HUES6 (cell line): ENCODE measurements at regions not wholly inside any gene's neighbourhood (a gene's known extent, or its start where the extent isn't known, plus 50 kb on each side); places are given as distances from the start of the nearest gene placed in this dataset.

ENCODE experiments used
- H3K27ac ChIP-seq: 2 replicates; pipeline ENCODE4 v1.7.0; 2013; ENCODE audit warnings: low read depth, mild to moderate bottlenecking, low read length, inconsistent platforms
- H3K27me3 ChIP-seq: 2 replicates; pipeline ENCODE4 v1.6.1; 2013; ENCODE audit warnings: low read length; ENCODE audit not compliant: control insufficient read depth, insufficient read depth
- H3K36me3 ChIP-seq: 2 replicates; pipeline ENCODE4 v1.6.1; 2013; ENCODE audit warnings: low read length; ENCODE audit not compliant: control insufficient read depth, insufficient read depth
- H3K4me1 ChIP-seq: 2 replicates; pipeline ENCODE4 v1.6.1; 2013; ENCODE audit warnings: low read length; ENCODE audit not compliant: control insufficient read depth, insufficient read depth
- H3K4me3 ChIP-seq: 2 replicates; pipeline ENCODE4 v1.5.1; 2013; ENCODE audit warnings: low read depth, low read length
- H3K9ac ChIP-seq: one replicate; pipeline ENCODE4 v1.6.1; 2013; ENCODE audit warnings: mild to moderate bottlenecking, low read length
- H3K9me3 ChIP-seq: 2 replicates; pipeline ENCODE4 v1.6.1; 2013; ENCODE audit warnings: low read depth, low read length; ENCODE audit not compliant: control insufficient read depth, insufficient read depth

DNA sequence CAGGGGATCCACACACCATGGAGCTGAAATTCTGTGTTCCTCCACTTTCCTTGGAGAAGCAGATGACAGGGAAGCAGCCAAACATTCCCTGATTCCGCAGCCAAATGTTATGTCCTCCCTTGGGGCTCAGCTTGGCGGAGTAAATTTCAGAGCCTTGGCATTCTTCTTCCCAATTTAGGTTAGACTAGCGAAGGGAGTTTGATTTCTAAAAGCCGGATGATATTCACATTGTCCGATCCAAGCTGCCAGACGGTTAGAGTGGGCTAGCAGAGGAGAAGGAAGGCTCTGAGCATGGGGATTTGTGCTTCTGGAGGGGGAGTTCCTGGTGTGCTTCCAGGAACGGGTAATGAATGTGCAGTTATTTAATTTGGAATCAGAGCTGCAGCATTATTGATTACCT, 380.4 kb upstream of the EEF2KMT start:
- Histone ChIP-seq H3K9me3 (no peaks in the 10 kb centered on the region), H3K9ac (no peak overlapping the region), H3K4me3 (no peak overlapping the region)

GRCh38 chr16:5477251-5477650, 379.7 kb upstream of the EEF2KMT start:
- no peak overlapping the region for H3K27ac ChIP-seq
- no peak overlapping the region for H3K9ac ChIP-seq
- no peaks in the 10 kb centered on the region for H3K27me3 ChIP-seq
- H3K4me3 ChIP-seq = no peak overlapping the region
- peaks cover 18% of the 10 kb centered on the region for H3K4me1 ChIP-seq
- no peaks in the 10 kb centered on the region for H3K36me3 ChIP-seq
- H3K9me3 ChIP-seq = no peaks in the 10 kb centered on the region

More for the DNA sequence above, 380.4 kb upstream of the EEF2KMT start:
- H3K27me3 ChIP-seq = no peaks in the 10 kb centered on the region
- no peaks in the 10 kb centered on the region for H3K36me3 ChIP-seq
- peaks cover 18% of the 10 kb centered on the region for H3K4me1 ChIP-seq
- H3K27ac ChIP-seq = no peak overlapping the region

DNA sequence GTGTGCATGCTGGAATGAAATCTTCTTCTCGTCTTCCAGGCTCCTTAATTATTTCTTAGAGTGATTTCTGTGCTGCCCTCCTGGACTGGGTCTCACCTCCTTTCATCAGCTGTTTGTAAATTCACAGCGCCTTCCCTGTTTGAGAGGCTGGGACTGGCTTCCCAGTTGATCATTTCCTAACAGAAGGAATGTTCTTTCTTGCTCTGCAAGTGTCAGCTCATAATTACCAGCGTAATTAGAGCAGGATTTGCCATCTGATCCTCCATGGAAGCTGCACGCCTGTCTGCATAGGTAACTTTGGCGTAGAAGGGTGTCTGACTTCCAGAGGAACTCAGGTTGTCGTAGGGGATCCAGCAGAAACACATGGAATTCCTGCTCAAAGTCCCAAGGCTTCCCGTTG, 375.0 kb upstream of the EEF2KMT start:
- Histone ChIP-seq H3K27me3 (no peaks in the 10 kb centered on the region), H3K36me3 (no peaks in the 10 kb centered on the region), H3K9ac (no peak overlapping the region), H3K9me3 (no peaks in the 10 kb centered on the region), H3K27ac (no peak overlapping the region), H3K4me3 (no peak overlapping the region), H3K4me1 (peaks cover under 1% of the 10 kb centered on the region; the same call in 1 of the 2 replicates)

GRCh38 chr16:5468488-5468887, 370.9 kb upstream of the EEF2KMT start:
- no peaks in the 10 kb centered on the region for H3K9me3 ChIP-seq
- no peaks in the 10 kb centered on the region for H3K4me1 ChIP-seq
- no peak overlapping the region for H3K27ac ChIP-seq
- no peak overlapping the region for H3K4me3 ChIP-seq
- H3K27me3 ChIP-seq = no peaks in the 10 kb centered on the region
- H3K9ac ChIP-seq = no peak overlapping the region
- H3K36me3 ChIP-seq = no peaks in the 10 kb centered on the region

- no peaks in the 10 kb centered on the region for H3K9me3 ChIP-seq
- H3K9ac ChIP-seq = no peak overlapping the region
- no peaks in the 10 kb centered on the region for H3K4me1 ChIP-seq
- no peaks in the 10 kb centered on the region for H3K27me3 ChIP-seq
- H3K27ac ChIP-seq = no peak overlapping the region
- H3K36me3 ChIP-seq = no peaks in the 10 kb centered on the region
- no peak overlapping the region for H3K4me3 ChIP-seq
These were observed 370.0 kb upstream of the EEF2KMT start for GRCh38 chr16:5467552-5467951.

DNA sequence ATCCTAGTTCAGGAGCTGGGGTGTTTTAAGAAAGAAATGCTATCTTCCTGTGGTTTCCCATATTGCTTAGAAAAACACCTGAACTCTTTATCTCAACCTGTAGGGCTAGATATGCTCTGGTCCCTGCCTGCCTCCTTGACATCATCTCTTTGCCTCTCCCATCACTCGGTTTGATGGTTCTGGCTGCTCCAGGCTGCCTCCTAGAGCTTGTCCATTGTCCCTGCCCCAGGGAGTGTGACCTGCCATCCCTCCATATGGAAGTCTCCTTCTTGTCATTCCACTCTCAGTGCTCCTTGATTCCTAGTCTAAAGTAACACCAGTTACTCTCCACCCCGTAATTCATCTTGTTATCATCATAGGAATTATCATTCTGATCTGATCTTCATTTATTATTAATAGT, 369.0 kb upstream of the EEF2KMT start:
- Histone ChIP-seq H3K27ac (no peak overlapping the region), H3K36me3 (no peaks in the 10 kb centered on the region), H3K9ac (no peak overlapping the region)

GRCh38 chr16:5465714-5466113, 368.1 kb upstream of the EEF2KMT start:
- no peaks in the 10 kb centered on the region for H3K27me3 ChIP-seq
- H3K9me3 ChIP-seq = no peaks in the 10 kb centered on the region
- no peak overlapping the region for H3K9ac ChIP-seq
- no peaks in the 10 kb centered on the region for H3K4me1 ChIP-seq
- no peak overlapping the region for H3K4me3 ChIP-seq
- H3K27ac ChIP-seq = no peak overlapping the region
- no peaks in the 10 kb centered on the region for H3K36me3 ChIP-seq

More for the DNA sequence above, 369.0 kb upstream of the EEF2KMT start:
- H3K9me3 ChIP-seq = no peaks in the 10 kb centered on the region
- H3K4me1 ChIP-seq = no peaks in the 10 kb centered on the region
- H3K27me3 ChIP-seq = no peaks in the 10 kb centered on the region
- H3K4me3 ChIP-seq = no peak overlapping the region

GRCh38 chr16:5463820-5464219, 366.2 kb upstream of the EEF2KMT start:
- H3K27ac ChIP-seq = no peak overlapping the region
- H3K4me3 ChIP-seq = no peak overlapping the region
- H3K9ac ChIP-seq = no peak overlapping the region
- no peaks in the 10 kb centered on the region for H3K4me1 ChIP-seq
- no peaks in the 10 kb centered on the region for H3K9me3 ChIP-seq
- H3K36me3 ChIP-seq = no peaks in the 10 kb centered on the region
- H3K27me3 ChIP-seq = no peaks in the 10 kb centered on the region

GRCh38 chr16:5461574-5461973, 364.0 kb upstream of the EEF2KMT start:
- Histone ChIP-seq H3K9ac (no peak overlapping the region), H3K27ac (no peak overlapping the region), H3K36me3 (no peaks in the 10 kb centered on the region), H3K4me1 (no peaks in the 10 kb centered on the region), H3K27me3 (no peaks in the 10 kb centered on the region), H3K4me3 (no peak overlapping the region), H3K9me3 (no peaks in the 10 kb centered on the region)

DNA sequence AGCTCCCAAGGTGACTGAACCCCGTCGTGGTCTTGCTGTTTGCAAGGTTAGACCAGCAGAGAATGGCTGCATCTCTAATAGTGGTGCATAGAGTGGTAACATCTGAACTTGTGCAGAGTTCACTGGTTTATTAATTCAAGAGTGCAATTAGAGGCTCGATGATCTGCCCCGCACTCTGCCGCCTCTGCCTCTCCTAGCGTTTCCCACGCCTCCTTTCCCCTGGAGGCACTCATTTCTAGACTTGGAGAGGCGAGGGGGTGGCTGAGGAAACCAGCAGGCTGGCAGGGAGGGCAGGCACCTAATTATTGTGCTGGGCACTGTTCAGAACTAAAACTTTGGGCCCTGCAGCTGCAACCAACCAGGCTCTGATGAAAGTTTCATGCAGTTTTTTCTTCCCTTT, 363.5 kb upstream of the EEF2KMT start:
- H3K36me3 ChIP-seq = no peaks in the 10 kb centered on the region

DNA sequence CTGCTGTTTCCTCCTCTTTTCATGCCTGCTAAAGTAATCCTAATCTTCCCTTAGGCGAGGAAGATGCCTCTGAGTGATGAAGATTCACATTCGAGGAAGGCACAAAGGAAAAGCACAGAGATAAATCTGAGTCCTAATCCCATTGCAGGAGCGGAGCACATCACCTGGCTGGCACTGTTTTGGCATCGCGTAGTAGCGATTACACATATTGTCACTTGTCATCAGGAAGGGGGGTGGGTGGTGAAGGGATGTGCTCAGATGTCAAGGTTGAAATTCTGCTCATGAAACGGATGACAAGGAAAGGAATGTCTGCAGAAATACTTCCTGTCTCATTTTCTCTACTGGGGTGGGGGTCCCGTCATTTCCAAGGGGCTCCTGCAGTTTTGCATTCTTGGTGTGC, 363.1 kb upstream of the EEF2KMT start:
- Histone ChIP-seq H3K4me1 (no peaks in the 10 kb centered on the region), H3K4me3 (no peak overlapping the region), H3K36me3 (no peaks in the 10 kb centered on the region), H3K9ac (no peak overlapping the region), H3K9me3 (no peaks in the 10 kb centered on the region), H3K27ac (no peak overlapping the region), H3K27me3 (no peaks in the 10 kb centered on the region)

More for the DNA sequence above, 363.5 kb upstream of the EEF2KMT start:
- no peaks in the 10 kb centered on the region for H3K4me1 ChIP-seq
- H3K27me3 ChIP-seq = no peaks in the 10 kb centered on the region
- H3K9me3 ChIP-seq = no peaks in the 10 kb centered on the region
- no peak overlapping the region for H3K4me3 ChIP-seq
- H3K27ac ChIP-seq = no peak overlapping the region
- H3K9ac ChIP-seq = no peak overlapping the region

DNA sequence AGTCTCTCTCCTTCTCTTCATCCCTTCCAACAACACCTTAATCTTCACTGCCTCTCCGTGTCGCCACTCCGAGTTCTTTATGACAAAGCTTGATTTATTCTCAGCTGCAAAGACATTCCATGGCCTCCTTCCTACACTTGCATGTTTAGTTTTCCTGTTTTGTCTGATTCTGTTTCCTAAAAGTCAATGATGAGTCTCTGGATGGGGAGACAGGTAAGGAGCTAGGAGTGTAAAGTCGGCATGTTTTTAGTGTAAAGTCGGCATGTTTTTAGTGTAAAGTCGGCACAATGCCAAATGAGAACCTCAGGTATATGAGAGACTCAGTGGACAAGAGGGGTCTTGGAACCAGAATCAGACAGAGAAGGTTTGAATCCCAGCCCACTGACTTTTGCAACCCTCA, 362.3 kb upstream of the EEF2KMT start:
- no peak overlapping the region for H3K27ac ChIP-seq
- H3K9ac ChIP-seq = no peak overlapping the region
- H3K4me1 ChIP-seq = no peaks in the 10 kb centered on the region
- no peak overlapping the region for H3K4me3 ChIP-seq
- H3K36me3 ChIP-seq = no peaks in the 10 kb centered on the region
- no peaks in the 10 kb centered on the region for H3K27me3 ChIP-seq
- no peaks in the 10 kb centered on the region for H3K9me3 ChIP-seq
